Stimulated activated memory B cell treated with anti-CD40 and anti-IgM and Interleukin-4, amounts not matched to agents 10 μg/mL and 1 μg/mL and 100 μg/mL, for 72 hours (primary cell): ENCODE measurements at regions not wholly inside any gene's neighbourhood (a gene's known extent, or its start where the extent isn't known, plus 50 kb on each side); places are given as distances from the start of the nearest gene placed in this dataset.
"Not testable (repeated sequence)": the region's sequence is repeated elsewhere in the genome, so short reads cannot be mapped to it uniquely, and the experiment has no call there.

Experiments
- ATAC-seq: fragments of 150-1000 bp; cut with Tn5 transposase; 2 replicates; pipeline ENCODE4 v1.10.0; 2021
- H3K27ac Mint-ChIP-seq: one replicate; pipeline ENCODE4 v1.8.0; 2022; ENCODE audit warnings: mild to moderate bottlenecking, mixed read lengths
- H3K27me3 Mint-ChIP-seq: one replicate; pipeline ENCODE4 v1.8.0; 2022; ENCODE audit warnings: mixed read lengths
- H3K36me3 Mint-ChIP-seq: one replicate; pipeline ENCODE4 v1.8.0; 2022; ENCODE audit warnings: mixed read lengths
- H3K4me1 Mint-ChIP-seq: one replicate; pipeline ENCODE4 v1.8.0; 2022; ENCODE audit warnings: mixed read lengths
- H3K4me3 Mint-ChIP-seq: one replicate; pipeline ENCODE4 v1.8.0; 2022; ENCODE audit warnings: mild to moderate bottlenecking, moderate library complexity, mixed read lengths
- H3K9me3 Mint-ChIP-seq: one replicate; pipeline ENCODE4 v1.8.0; 2022; ENCODE audit warnings: mixed read lengths

- Mint-ChIP-seq H3K4me1 (no peaks in the 10 kb centered on the region), H3K27me3 (no peaks in the 10 kb centered on the region), H3K36me3 (no peaks in the 10 kb centered on the region), H3K9me3 (peaks cover 6% of the 10 kb centered on the region), H3K27ac (no peak overlapping the region), H3K4me3 (no peak overlapping the region)
- ATAC-seq = no peak
These were observed 866.5 kb upstream of the PRKX start for GRCh38 chrX:4579999-4580398.

DNA sequence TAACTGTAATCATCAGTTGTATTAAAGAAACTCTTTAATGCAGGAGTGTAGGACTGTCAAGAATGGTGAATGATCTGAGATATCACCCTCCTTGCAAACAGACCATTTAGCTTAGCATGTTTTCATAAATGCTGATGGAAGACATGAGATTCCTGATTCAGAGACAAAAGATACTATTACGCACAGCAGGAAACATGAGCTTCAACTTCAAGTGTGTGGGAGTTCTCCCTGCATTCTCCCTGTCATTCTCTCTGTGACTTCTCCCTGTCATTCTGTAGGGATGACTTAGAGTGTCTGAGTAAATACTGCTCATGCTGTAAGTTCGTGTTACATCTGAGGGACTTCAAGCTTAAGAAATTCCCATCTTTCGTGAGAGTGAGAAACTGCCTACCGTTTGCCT is 866.0 kb upstream of the PRKX start:
- Mint-ChIP-seq H3K9me3 (peaks cover 3% of the 10 kb centered on the region), H3K4me1 (no peaks in the 10 kb centered on the region), H3K36me3 (no peaks in the 10 kb centered on the region), H3K27me3 (no peaks in the 10 kb centered on the region), H3K27ac (no peak overlapping the region), H3K4me3 (no peak overlapping the region)
- no peak for ATAC-seq

DNA sequence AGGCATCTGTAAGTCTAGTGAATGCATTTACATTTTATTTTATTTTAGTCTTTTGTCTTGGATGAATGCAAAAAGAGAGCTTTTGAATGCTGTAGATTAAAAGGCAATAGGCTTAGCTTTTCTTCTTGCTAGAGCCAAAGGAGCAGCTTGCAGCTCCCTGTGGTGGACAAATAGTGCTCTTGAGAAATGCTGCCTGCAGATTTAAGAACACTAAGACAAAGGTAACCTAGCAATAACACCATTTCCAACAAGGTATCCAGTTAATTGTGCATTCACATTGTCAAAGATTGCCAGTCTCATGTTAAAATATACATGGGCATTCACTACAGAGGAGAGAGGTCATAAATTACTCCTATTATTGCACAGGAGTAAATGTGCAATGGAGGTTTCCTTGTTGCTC is 859.2 kb upstream of the PRKX start:
- Mint-ChIP-seq H3K4me3 (no peak overlapping the region), H3K4me1 (no peaks in the 10 kb centered on the region), H3K9me3 (peaks cover 5% of the 10 kb centered on the region), H3K36me3 (no peaks in the 10 kb centered on the region), H3K27me3 (no peaks in the 10 kb centered on the region), H3K27ac (no peak overlapping the region)
- no peak for ATAC-seq

DNA sequence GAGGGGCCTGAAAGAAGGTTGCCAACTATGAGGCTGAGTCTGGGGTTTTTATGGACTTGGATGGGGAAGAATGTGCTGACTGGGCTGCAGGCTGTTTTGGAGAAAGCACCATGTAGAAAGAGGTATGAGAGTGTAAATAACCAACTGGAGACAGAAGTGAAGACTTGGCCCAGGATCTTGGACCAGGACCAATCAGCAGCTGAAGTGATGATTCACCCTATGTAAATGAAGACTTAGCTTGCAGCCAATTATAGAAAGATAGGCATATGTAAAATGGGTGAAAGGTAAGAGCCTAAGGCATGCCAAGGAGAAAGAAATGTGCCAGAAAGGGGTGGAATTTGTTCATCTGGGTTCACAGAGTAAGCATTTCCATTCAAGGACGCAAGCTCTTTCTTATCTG is 856.7 kb upstream of the PRKX start:
- H3K27me3 Mint-ChIP-seq = no peaks in the 10 kb centered on the region

GRCh38 chrX:4560192-4560591 is 846.7 kb upstream of the PRKX start:
- Mint-ChIP-seq H3K27ac (no peak overlapping the region), H3K36me3 (no peaks in the 10 kb centered on the region), H3K9me3 (no peaks in the 10 kb centered on the region), H3K4me3 (no peak overlapping the region), H3K27me3 (no peaks in the 10 kb centered on the region), H3K4me1 (no peaks in the 10 kb centered on the region)
- no peak for ATAC-seq

More for the DNA sequence above, 856.7 kb upstream of the PRKX start:
- peaks cover 5% of the 10 kb centered on the region for H3K9me3 Mint-ChIP-seq
- H3K4me3 Mint-ChIP-seq = no peak overlapping the region
- no peaks in the 10 kb centered on the region for H3K4me1 Mint-ChIP-seq
- no peak overlapping the region for H3K27ac Mint-ChIP-seq
- ATAC-seq = no peak
- no peaks in the 10 kb centered on the region for H3K36me3 Mint-ChIP-seq

DNA sequence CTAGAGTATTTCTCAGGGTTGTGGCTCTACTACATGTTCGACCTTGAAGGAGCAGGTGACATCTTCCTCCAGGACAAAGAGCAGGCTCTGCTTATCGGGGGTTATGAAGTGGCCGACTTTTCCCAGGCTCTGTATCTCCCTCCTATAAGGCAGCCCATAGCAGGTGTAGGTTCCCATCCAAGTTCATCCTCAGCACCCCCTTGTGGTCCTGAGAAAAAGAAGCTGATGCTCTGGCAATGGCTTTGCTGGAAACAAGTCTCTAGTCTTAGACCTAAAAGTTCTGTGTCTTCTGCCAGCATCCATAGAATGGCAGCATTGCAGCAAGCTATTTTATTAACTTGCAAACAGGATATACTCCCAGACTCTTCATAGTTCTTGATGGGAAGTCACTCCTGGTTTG is 836.6 kb upstream of the PRKX start:
- Mint-ChIP-seq H3K36me3 (no peaks in the 10 kb centered on the region), H3K9me3 (no peaks in the 10 kb centered on the region), H3K27ac (no peak overlapping the region), H3K4me1 (no peaks in the 10 kb centered on the region), H3K4me3 (no peak overlapping the region), H3K27me3 (no peaks in the 10 kb centered on the region)
- ATAC-seq = no peak

DNA sequence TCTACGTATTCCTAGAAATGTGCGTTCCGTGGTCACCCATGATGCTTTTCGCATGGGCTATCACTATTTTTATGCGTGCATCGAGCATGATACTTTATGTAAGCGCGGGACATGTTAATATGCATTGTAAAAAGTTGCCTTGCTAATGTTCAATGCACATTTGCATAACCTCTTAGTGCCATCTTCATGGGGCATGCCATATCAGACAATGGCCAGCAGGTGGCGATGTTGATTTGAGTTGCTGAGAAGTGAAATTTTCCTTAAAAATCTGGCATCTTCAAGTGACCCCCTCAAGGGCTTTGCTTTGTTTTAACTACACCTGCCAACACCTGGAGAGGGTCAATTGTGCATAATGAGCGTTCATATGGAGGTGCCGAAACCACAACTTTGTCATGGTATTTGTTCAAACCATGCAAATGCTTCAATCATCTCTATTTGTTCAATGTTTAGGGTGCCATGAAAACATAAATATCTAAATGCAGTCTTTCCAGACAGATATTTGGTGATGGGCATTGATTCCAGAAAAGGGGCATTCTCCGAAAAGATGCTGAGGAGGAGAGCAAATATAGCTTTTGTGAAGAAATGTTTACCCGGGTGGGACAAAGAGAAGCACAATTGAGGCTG is 833.9 kb upstream of the PRKX start:
- H3K4me3 Mint-ChIP-seq = no peak overlapping the region
- H3K4me1 Mint-ChIP-seq = no peaks in the 10 kb centered on the region
- no peaks in the 10 kb centered on the region for H3K9me3 Mint-ChIP-seq
- no peaks in the 10 kb centered on the region for H3K36me3 Mint-ChIP-seq
- no peak overlapping the region for H3K27ac Mint-ChIP-seq
- no peaks in the 10 kb centered on the region for H3K27me3 Mint-ChIP-seq
- no peak for ATAC-seq

- not testable (repeated sequence) for ATAC-seq, H3K9me3 Mint-ChIP-seq, H3K27me3 Mint-ChIP-seq, H3K4me1 Mint-ChIP-seq, H3K36me3 Mint-ChIP-seq, H3K4me3 Mint-ChIP-seq, H3K27ac Mint-ChIP-seq
These were observed 832.7 kb upstream of the PRKX start for GRCh38 chrX:4546178-4546577.

DNA sequence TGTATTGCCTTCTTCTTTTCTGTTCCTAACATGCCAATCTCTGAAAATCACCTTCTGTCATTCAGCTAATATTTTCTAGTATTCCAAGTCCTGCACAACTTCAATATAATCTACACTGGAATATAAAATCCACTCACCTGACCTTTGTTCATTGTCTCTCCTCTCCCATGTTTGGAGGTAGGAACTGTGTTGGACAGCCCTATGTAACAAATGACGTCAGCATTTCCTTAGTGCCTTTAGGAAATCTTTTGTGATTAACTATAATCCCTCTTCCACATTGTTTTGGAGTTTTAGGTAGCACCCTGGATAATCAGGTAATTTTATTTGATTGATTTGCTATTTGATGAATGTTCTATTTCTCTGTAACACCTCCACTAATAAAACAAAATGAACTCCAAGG is 814.8 kb upstream of the PRKX start:
- Mint-ChIP-seq H3K36me3 (no peaks in the 10 kb centered on the region), H3K4me1 (no peaks in the 10 kb centered on the region), H3K4me3 (no peak overlapping the region), H3K27me3 (no peaks in the 10 kb centered on the region), H3K9me3 (no peaks in the 10 kb centered on the region), H3K27ac (no peak overlapping the region)
- ATAC-seq = no peak

DNA sequence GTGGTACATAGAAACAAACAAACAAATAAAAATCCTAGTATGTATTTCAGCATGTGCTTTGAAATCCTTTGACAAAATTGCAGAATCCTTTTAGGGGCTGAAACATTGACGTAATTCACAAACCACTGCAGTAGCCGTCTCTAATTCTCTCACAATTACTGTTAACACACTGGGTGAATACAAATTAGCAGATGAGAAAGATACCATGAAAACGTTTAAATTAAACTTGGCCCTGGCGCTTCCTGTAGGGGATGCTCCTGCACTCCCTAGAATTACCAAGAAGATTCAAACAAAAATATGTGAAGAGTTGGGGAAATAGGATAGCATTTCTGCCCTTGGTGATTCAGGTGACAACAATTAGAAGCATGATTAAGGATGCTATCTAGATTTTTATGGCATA is 772.5 kb upstream of the PRKX start:
- Mint-ChIP-seq H3K4me3 (no peak overlapping the region), H3K4me1 (no peaks in the 10 kb centered on the region), H3K27ac (no peak overlapping the region), H3K27me3 (no peaks in the 10 kb centered on the region), H3K36me3 (no peaks in the 10 kb centered on the region), H3K9me3 (no peaks in the 10 kb centered on the region)
- no peak for ATAC-seq

GRCh38 chrX:4484266-4484665 is 770.8 kb upstream of the PRKX start:
- Mint-ChIP-seq H3K4me3 (no peak overlapping the region), H3K27me3 (no peaks in the 10 kb centered on the region), H3K9me3 (no peaks in the 10 kb centered on the region), H3K36me3 (no peaks in the 10 kb centered on the region), H3K27ac (no peak overlapping the region), H3K4me1 (no peaks in the 10 kb centered on the region)
- ATAC-seq = no peak

DNA sequence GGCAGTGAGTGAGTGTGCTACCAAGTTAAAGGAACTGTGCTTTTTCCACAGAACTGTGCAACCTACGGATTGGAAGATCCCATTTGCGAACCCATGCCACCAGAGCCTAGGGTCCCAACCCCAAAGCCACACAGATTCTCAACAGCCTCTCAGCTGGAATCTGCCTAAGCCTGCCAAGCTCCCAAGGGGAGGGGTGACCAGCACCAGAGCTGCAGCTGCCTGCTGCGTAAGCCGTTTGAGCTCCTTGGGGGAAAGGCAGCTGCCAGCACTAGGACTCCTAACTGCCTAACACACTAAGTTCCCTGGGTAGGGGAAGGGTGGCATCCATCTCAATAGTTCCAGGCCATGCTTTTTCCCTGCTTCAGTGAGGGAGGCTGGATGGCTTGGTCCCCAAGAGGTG is 738.1 kb upstream of the PRKX start:
- Mint-ChIP-seq H3K27me3 (no peaks in the 10 kb centered on the region), H3K36me3 (no peaks in the 10 kb centered on the region), H3K27ac (no peak overlapping the region), H3K4me3 (no peak overlapping the region), H3K9me3 (peaks cover 3% of the 10 kb centered on the region), H3K4me1 (no peaks in the 10 kb centered on the region)
- no peak for ATAC-seq

DNA sequence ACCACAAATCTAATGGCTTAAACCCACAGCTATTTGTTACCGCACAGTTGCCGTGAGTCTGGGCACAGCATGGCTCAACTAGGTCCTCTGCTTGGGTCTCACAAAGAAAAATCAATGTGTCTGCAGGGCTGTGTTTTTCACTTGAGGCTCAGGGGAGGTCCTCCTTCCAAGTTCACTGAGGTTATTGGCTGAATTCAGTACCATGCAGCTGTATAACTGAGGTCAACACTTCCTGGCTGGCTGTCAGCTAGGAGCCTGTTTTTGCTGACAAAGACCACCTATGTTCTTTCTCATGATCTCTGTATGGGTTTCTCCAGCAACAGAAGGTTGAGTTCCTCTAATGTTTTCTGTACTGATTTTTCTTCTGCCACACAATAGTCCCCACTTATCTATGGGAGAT is 736.7 kb upstream of the PRKX start:
- Mint-ChIP-seq H3K36me3 (no peaks in the 10 kb centered on the region), H3K4me3 (no peak overlapping the region), H3K4me1 (no peaks in the 10 kb centered on the region), H3K27me3 (no peaks in the 10 kb centered on the region), H3K27ac (no peak overlapping the region), H3K9me3 (peaks cover 3% of the 10 kb centered on the region)
- ATAC-seq = no peak

DNA sequence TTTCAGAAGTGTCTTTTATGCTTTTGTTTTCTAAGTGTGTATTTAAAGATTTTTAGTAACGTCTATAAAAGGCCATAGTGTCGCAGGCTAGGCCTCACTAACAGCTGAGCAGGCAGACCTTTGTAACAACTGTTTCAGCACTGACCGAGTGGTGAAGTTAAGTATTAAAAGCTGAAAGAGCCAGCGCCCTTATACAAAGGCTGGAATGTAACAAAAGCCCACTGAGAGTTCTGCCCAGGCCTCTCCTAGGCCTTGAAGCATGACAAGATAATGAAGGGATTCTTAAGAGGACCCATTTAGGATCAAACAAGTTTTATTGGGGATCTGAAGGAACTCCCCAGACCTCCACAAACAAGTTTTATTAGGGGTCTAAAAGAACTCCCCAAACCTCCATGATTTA is 722.5 kb upstream of the PRKX start:
- no peak for ATAC-seq
- Mint-ChIP-seq H3K27me3 (no peaks in the 10 kb centered on the region), H3K9me3 (no peaks in the 10 kb centered on the region), H3K4me3 (no peak overlapping the region), H3K27ac (no peak overlapping the region), H3K4me1 (no peaks in the 10 kb centered on the region), H3K36me3 (no peaks in the 10 kb centered on the region)

GRCh38 chrX:4397471-4397870 is 684.0 kb upstream of the PRKX start:
- Mint-ChIP-seq H3K9me3 (no peaks in the 10 kb centered on the region), H3K4me3 (no peak overlapping the region), H3K27ac (no peak overlapping the region), H3K27me3 (no peaks in the 10 kb centered on the region), H3K36me3 (no peaks in the 10 kb centered on the region), H3K4me1 (no peaks in the 10 kb centered on the region)
- ATAC-seq = no peak

GRCh38 chrX:4382273-4382672 is 668.8 kb upstream of the PRKX start:
- Mint-ChIP-seq H3K9me3 (peaks cover 4% of the 10 kb centered on the region), H3K27me3 (no peaks in the 10 kb centered on the region), H3K4me1 (no peaks in the 10 kb centered on the region), H3K36me3 (no peaks in the 10 kb centered on the region), H3K4me3 (no peak overlapping the region), H3K27ac (no peak overlapping the region)
- ATAC-seq = no peak

GRCh38 chrX:4380710-4381109 is 667.3 kb upstream of the PRKX start:
- Mint-ChIP-seq H3K27ac (no peak overlapping the region), H3K27me3 (no peaks in the 10 kb centered on the region), H3K9me3 (peaks cover 4% of the 10 kb centered on the region), H3K36me3 (no peaks in the 10 kb centered on the region), H3K4me3 (no peak overlapping the region), H3K4me1 (no peaks in the 10 kb centered on the region)
- no peak for ATAC-seq
